ENCODE measurements at regions not wholly inside any gene's neighbourhood (a gene's known extent, or its start where the extent isn't known, plus 50 kb on each side); places are given as distances from the start of the nearest gene placed in this dataset.

DNA sequence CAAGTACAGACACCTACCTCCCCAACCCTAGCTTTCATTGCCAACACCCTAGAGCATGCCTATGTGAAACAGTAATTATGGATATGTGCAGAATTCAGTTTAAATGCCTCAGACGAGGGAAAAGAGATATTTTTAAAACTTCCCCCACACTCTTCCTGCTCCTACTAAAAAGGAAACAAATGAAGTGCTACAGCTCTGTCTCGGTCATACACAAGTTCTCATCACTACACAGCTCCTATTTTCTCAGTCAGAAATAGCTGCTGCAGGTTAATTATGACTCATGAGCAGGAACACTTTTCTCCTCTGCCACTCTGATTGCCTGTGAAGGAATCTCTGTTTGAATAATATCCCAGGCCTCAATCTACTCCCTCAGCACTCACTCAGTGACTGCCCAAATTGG, 703.6 kb upstream of the FLRT2 start:
- DNase-seq (no peak), ATAC-seq (no peak)
- no peaks in the 10 kb centered on the region for H3K36me3 ChIP-seq
- WGBS (ENCODE audit: insufficient coverage, low coverage, low lambda C conversion rate, missing lambda C conversion rate), result 12% methylated on average over 2 of the region's 2 CpGs
- H3K27me3 ChIP-seq, result no peaks in the 10 kb centered on the region
- H3K27ac ChIP-seq, result no peak overlapping the region
- intact Hi-C loops (cut with DNase I), result no loop called here
- no peak overlapping the region for H3K4me3 ChIP-seq
- no peaks in the 10 kb centered on the region for H3K9me3 ChIP-seq
- TF ChIP-seq, protein P1, sequence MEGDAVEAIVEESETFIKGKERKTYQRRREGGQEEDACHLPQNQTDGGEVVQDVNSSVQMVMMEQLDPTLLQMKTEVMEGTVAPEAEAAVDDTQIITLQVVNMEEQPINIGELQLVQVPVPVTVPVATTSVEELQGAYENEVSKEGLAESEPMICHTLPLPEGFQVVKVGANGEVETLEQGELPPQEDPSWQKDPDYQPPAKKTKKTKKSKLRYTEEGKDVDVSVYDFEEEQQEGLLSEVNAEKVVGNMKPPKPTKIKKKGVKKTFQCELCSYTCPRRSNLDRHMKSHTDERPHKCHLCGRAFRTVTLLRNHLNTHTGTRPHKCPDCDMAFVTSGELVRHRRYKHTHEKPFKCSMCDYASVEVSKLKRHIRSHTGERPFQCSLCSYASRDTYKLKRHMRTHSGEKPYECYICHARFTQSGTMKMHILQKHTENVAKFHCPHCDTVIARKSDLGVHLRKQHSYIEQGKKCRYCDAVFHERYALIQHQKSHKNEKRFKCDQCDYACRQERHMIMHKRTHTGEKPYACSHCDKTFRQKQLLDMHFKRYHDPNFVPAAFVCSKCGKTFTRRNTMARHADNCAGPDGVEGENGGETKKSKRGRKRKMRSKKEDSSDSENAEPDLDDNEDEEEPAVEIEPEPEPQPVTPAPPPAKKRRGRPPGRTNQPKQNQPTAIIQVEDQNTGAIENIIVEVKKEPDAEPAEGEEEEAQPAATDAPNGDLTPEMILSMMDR (IDR thresholded peaks at IDR 0.05), result no peak
- TF ChIP-seq POLR2A (IDR thresholded peaks at IDR 0.05), result no peak
- H3K4me1 ChIP-seq, result no peaks in the 10 kb centered on the region

DNA sequence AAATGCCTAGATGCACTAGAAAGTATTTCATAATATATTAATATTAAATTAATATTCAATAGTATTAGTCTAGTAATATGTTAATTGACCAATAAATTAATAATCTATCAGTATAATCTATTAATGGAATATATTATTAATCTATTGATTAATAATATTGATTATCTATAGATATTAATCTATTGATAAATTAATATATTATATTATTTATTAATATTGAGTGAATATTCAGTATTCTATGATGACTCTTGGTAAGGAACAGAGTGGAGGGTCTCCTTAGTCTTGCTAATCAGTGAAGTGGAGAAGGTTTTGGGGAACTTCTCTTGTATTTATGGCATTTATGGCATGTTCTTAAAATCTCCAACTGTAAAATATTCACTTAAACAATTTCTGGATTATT, 679.3 kb upstream of the FLRT2 start:
- no peaks in the 10 kb centered on the region for H3K4me1 ChIP-seq
- H3K27me3 ChIP-seq, result no peaks in the 10 kb centered on the region
- H3K4me3 ChIP-seq, result no peak overlapping the region
- intact Hi-C loops (cut with DNase I), result no loop called here
- ATAC-seq (no peak), DNase-seq (no peak)
- no peaks in the 10 kb centered on the region for H3K36me3 ChIP-seq
- peaks cover 0 to 4% (median 0%) of the 10 kb centered on the region in 4 donors for H3K9me3 ChIP-seq
- no peak overlapping the region for H3K27ac ChIP-seq
- no peak for TF ChIP-seq POLR2A (IDR thresholded peaks at IDR 0.05)
- TF ChIP-seq, protein P1 (IDR thresholded peaks at IDR 0.05), result no peak

DNA sequence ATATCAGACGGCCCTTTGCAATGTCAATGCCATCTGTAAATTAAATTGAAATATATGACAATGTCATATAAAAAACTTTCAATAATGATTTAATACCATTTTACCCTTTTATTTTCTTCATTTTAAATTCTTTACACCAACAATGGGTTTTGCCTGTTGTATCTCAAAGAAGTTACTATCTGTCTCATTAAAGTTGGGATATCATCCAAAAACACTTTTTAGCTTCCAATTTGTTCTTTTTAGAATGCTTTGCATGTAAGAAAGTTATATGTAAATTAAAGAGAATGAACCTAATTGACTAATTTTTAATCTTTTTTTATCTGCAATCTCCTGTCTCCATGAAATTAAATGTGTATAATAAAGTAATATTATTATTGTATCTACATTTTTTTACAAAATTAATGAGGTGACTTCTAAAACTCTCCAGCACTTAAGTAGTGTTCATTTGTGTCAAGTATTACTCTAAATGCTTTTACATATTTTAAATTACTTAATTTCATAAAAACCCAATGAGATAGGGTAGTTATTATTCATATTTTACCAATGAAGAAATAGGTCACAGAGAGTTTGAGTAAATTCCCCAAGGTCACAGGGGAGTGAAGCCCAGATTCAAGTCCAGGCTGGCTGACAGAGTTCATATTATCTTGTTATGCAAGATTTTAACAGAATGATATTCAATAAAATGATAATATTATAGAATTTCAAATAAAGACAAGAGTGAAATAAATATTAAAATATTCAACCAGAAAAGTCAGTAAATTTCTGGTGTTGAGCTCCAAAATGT, 673.0 kb upstream of the FLRT2 start:
- no peak for TF ChIP-seq POLR2A (IDR thresholded peaks at IDR 0.05)
- TF ChIP-seq, protein P1 (IDR thresholded peaks at IDR 0.05), result no peak
- 40% methylated on average over 1 of the region's 1 CpG for WGBS (ENCODE audit: insufficient coverage, low coverage, low lambda C conversion rate, missing lambda C conversion rate)
- Histone ChIP-seq H3K27me3 (no peaks in the 10 kb centered on the region), H3K27ac (no peak overlapping the region), H3K4me1 (no peaks in the 10 kb centered on the region), H3K36me3 (no peaks in the 10 kb centered on the region), H3K4me3 (no peak overlapping the region), H3K9me3 (peaks cover 0 to 4% (median 0%) of the 10 kb centered on the region in 4 donors)
- ATAC-seq (no peak), DNase-seq (no peak)
- intact Hi-C loops (cut with DNase I), result no loop called here

DNA sequence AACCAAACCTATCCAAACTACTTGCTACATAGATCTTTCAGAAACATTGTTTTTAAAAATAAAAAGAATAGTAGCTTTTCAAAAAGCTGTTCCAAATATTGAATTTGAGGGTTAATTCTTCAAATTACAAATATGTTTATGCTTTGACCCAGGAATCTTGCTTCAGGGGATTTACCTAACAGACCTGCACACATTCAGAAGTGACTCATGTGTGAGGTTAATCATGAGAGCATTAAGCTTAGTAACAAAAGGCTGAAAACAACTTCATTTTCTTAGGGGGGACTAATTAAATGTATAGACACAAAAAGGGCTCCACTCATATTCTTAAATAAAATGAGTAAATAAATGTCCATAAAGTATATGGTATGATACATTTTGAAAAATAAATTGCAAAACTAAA, 672.4 kb upstream of the FLRT2 start:
- Histone ChIP-seq H3K9me3 (peaks cover 0 to 4% (median 0%) of the 10 kb centered on the region in 4 donors), H3K36me3 (no peaks in the 10 kb centered on the region), H3K4me1 (no peaks in the 10 kb centered on the region), H3K27me3 (no peaks in the 10 kb centered on the region), H3K4me3 (no peak overlapping the region), H3K27ac (no peak overlapping the region)
- DNase-seq (no peak), ATAC-seq (no peak)
- intact Hi-C loops (cut with DNase I), result no loop called here
- TF ChIP-seq POLR2A (IDR thresholded peaks at IDR 0.05), result no peak
- TF ChIP-seq, protein P1 (IDR thresholded peaks at IDR 0.05), result no peak

DNA sequence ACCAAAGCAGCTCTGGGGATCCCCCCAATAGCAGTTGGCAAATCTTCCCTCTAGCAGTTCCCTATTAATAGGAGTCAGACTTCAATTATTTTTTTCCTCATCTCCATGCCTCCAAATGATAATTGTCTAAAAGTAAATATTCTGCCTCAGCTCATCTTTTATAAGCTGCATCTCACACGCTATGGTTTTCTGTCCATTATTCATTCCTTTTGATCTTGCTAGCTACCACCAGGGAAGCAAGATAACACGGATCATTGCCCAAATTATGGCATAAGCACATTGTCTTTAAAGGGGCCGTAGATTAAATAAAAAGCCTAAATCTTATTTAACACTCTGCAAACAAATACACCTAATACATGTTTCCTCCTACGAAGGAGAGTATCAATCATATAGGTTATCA, 670.8 kb upstream of the FLRT2 start:
- ATAC-seq (no peak), DNase-seq (no peak)
- Histone ChIP-seq H3K27ac (no peak overlapping the region), H3K4me3 (no peak overlapping the region), H3K9me3 (peaks cover 0 to 4% (median 0%) of the 10 kb centered on the region in 4 donors), H3K36me3 (no peaks in the 10 kb centered on the region), H3K4me1 (no peaks in the 10 kb centered on the region), H3K27me3 (no peaks in the 10 kb centered on the region)
- intact Hi-C loops (cut with DNase I), result no loop called here
- WGBS (ENCODE audit: insufficient coverage, low coverage, low lambda C conversion rate, missing lambda C conversion rate), result 47% methylated on average over 4 of the region's 4 CpGs
- TF ChIP-seq, protein P1 (IDR thresholded peaks at IDR 0.05), result no peak
- no peak for TF ChIP-seq POLR2A (IDR thresholded peaks at IDR 0.05)
